Trophoblast cell (in vitro differentiated cells and primary cell): ENCODE measurements at regions not wholly inside any gene's neighbourhood (a gene's known extent, or its start where the extent isn't known, plus 50 kb on each side); places are given as distances from the start of the nearest gene placed in this dataset.
A peak's percentile ranks its signal among the peaks of the same experiment; 100 is the strongest.
"Not testable (repeated sequence)": the region's sequence is repeated elsewhere in the genome, so short reads cannot be mapped to it uniquely, and the experiment has no call there.

Source experiments
- DNase-seq, 2 donors: peaks; one replicate each; pipeline ENCODE4 v3.0.0-alpha.2; 2016
- H2AFZ ChIP-seq: 2 replicates; pipeline ENCODE4 v1.6.1; 2013; ENCODE audit warnings: low read length, moderate library complexity, mild to moderate bottlenecking; ENCODE audit not compliant: insufficient read depth, poor library complexity
- H2AK5ac ChIP-seq: 2 replicates; pipeline ENCODE4 v1.6.1; 2013; ENCODE audit warnings: mild to moderate bottlenecking, low read length
- H2BK120ac ChIP-seq: 2 replicates; pipeline ENCODE4 v1.6.1; 2013; ENCODE audit warnings: low read length, mild to moderate bottlenecking, moderate library complexity; ENCODE audit not compliant: insufficient read depth, poor library complexity
- H2BK12ac ChIP-seq: 2 replicates; pipeline ENCODE4 v1.6.1; 2013; ENCODE audit warnings: mild to moderate bottlenecking, low read length, moderate library complexity
- H2BK5ac ChIP-seq: 2 replicates; pipeline ENCODE4 v1.6.1; 2013; ENCODE audit warnings: low read length, low read depth, moderate library complexity, mild to moderate bottlenecking; ENCODE audit not compliant: poor library complexity
- H3K14ac ChIP-seq: 2 replicates; pipeline ENCODE4 v1.6.1; 2013; ENCODE audit warnings: mild to moderate bottlenecking, low read length
- H3K18ac ChIP-seq: 2 replicates; pipeline ENCODE4 v1.6.1; 2013; ENCODE audit warnings: mild to moderate bottlenecking, low read length
- H3K23ac ChIP-seq: 2 replicates; pipeline ENCODE4 v1.6.1; 2013; ENCODE audit warnings: low read length
- H3K27ac ChIP-seq: 2 replicates; pipeline ENCODE4 v1.5.1; 2013; ENCODE audit warnings: low read depth, mild to moderate bottlenecking, inconsistent platforms, low read length, moderate library complexity
- H3K27me3 ChIP-seq: 2 replicates; pipeline ENCODE4 v1.6.1; 2013; ENCODE audit warnings: inconsistent platforms, mild to moderate bottlenecking, low read length, moderate library complexity; ENCODE audit not compliant: insufficient read depth
- H3K36me3 ChIP-seq, 2 experiments: 1 replicate in 1 of 2; 2 replicates in 1 of 2; pipeline ENCODE4 v1.6.1; 2013; ENCODE audit warnings: low read length in 2 of 2, mild to moderate bottlenecking in 2 of 2, moderate library complexity in 1 of 2; ENCODE audit not compliant: insufficient read depth in 2 of 2, control insufficient read depth in 1 of 2
- H3K4ac ChIP-seq: 2 replicates; pipeline ENCODE4 v1.6.1; 2013; ENCODE audit warnings: low read depth, mild to moderate bottlenecking, low read length, moderate library complexity
- H3K4me1 ChIP-seq, 2 experiments: 1 replicate in 1 of 2; 2 replicates in 1 of 2; pipeline ENCODE4 v1.6.1; 2013; ENCODE audit warnings: low read length in 2 of 2, mild to moderate bottlenecking in 2 of 2, moderate library complexity in 1 of 2; ENCODE audit not compliant: insufficient read depth in 2 of 2, control insufficient read depth in 1 of 2
- H3K4me2 ChIP-seq: 2 replicates; pipeline ENCODE4 v1.6.1; 2013; ENCODE audit warnings: inconsistent platforms, mild to moderate bottlenecking, low read length, moderate library complexity
- H3K4me3 ChIP-seq: 2 replicates; pipeline ENCODE4 v1.5.1; 2013; ENCODE audit warnings: mild to moderate bottlenecking, low read depth, low read length, inconsistent platforms
- H3K79me1 ChIP-seq: one replicate; pipeline ENCODE4 v1.6.1; 2013; ENCODE audit warnings: low read length
- H3K79me2 ChIP-seq: 2 replicates; pipeline ENCODE4 v1.6.1; 2013; ENCODE audit warnings: low read length, mild to moderate bottlenecking; ENCODE audit not compliant: control insufficient read depth, insufficient read depth, poor library complexity
- H3K9ac ChIP-seq: 2 replicates; pipeline ENCODE4 v1.6.1; 2013; ENCODE audit warnings: mild to moderate bottlenecking, low read length
- H3K9me3 ChIP-seq: 2 replicates; pipeline ENCODE4 v1.6.1; 2013; ENCODE audit warnings: low read depth, mild to moderate bottlenecking, control low read depth, inconsistent platforms, low read length; ENCODE audit not compliant: insufficient read depth
- H4K12ac ChIP-seq: 2 replicates; pipeline ENCODE4 v1.6.1; 2013; ENCODE audit warnings: low read depth, mild to moderate bottlenecking, low read length, moderate library complexity
- H4K8ac ChIP-seq: 2 replicates; pipeline ENCODE4 v1.6.1; 2013; ENCODE audit warnings: low read depth, mild to moderate bottlenecking, low read length, moderate library complexity
- H4K91ac ChIP-seq: one replicate; pipeline ENCODE4 v1.6.1; 2013; ENCODE audit warnings: low read depth, mild to moderate bottlenecking, low read length, moderate library complexity
- WGBS: extraction: QIAGEN DNeasy Blood & Tissue Kit; methylation state at CpG from one replicate; pipeline ENCODE4 v1.1.7; 2013; ENCODE audit warnings: missing lambda C conversion rate; ENCODE audit not compliant: insufficient read length, insufficient coverage; ENCODE audit errors: extremely low coverage; 5-methylcytosine and 5-hydroxymethylcytosine counted together

DNA sequence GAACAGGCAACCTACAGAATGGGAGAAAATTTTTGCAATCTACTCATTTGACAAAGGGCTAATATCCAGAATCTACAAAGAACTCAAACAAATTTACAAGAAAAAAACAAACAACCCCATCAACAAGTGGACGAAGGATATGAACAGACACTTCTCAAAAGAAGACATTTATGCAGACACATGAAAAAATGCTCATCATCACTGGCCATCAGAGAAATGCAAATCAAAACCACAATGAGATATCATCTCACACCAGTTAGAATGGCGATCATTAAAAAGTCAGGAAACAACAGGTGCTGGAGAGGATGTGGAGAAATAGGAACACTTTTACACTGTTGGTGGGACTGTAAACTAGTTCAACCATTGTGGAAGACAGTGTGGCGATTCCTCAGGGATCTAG is 725.6 kb downstream of the MATN1 start:
- not testable (repeated sequence) for H3K4ac ChIP-seq, H3K36me3 ChIP-seq, H2BK120ac ChIP-seq, H3K9ac ChIP-seq, H3K79me2 ChIP-seq, H3K23ac ChIP-seq, H3K4me3 ChIP-seq, H3K4me2 ChIP-seq, H4K8ac ChIP-seq, H3K4me1 ChIP-seq, H3K9me3 ChIP-seq, H3K14ac ChIP-seq, H4K91ac ChIP-seq, H3K18ac ChIP-seq, H2AFZ ChIP-seq, H2BK5ac ChIP-seq, H3K79me1 ChIP-seq, H3K27me3 ChIP-seq, H3K27ac ChIP-seq, DNase-seq, H2AK5ac ChIP-seq, H4K12ac ChIP-seq, H2BK12ac ChIP-seq
- no CpG with 5 or more reads among the region's 3 CpGs for WGBS

GRCh38 chr1:29993950-29994349 is 729.4 kb downstream of the MATN1 start:
- Histone ChIP-seq H3K9ac (no peak overlapping the region), H3K79me1 (no peaks in the 10 kb centered on the region), H3K4ac (no peak overlapping the region), H3K4me1 (no peaks in the 10 kb centered on the region), H3K4me2 (no peak overlapping the region), H3K23ac (no peak overlapping the region), H3K79me2 (no peaks in the 10 kb centered on the region), H2BK12ac (no peak overlapping the region), H3K27ac (no peak overlapping the region), H4K91ac (no peak overlapping the region), H3K4me3 (no peak overlapping the region), H3K27me3 (no peaks in the 10 kb centered on the region), H3K36me3 (no peaks in the 10 kb centered on the region), H2BK5ac (no peak overlapping the region), H3K18ac (no peak overlapping the region), H4K12ac (no peak overlapping the region), H2AFZ (no peak overlapping the region), H3K14ac (no peak overlapping the region), H2BK120ac (no peak overlapping the region), H3K9me3 (no peaks in the 10 kb centered on the region), H2AK5ac (no peak overlapping the region), H4K8ac (no peak overlapping the region)
- no peak for DNase-seq

DNA sequence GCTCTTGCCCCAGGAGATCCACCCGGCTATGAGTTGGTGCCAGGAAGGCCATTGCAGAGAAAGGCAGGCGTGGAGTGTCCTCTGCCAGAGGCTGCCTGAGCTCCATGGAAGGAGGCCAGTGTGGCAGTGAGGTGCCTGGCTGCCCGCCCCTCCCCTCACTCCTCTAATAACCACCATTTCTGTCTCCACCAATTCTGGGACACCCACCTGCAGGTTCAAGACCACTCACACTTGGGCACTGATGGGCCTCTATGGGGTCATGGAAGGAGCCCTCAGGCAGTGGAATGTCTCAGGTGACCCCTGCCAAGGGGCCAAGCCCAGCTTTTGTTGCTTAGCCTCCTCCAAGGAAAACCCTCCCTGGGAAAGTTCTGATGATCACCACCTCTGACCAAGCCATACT is 731.6 kb downstream of the MATN1 start:
- Histone ChIP-seq H2AFZ (no peak overlapping the region), H3K4me2 (no peak overlapping the region), H3K18ac (no peak overlapping the region), H4K91ac (no peak overlapping the region), H2BK5ac (no peak overlapping the region), H3K36me3 (no peaks in the 10 kb centered on the region), H3K27me3 (no peaks in the 10 kb centered on the region), H2AK5ac (no peak overlapping the region), H3K4me1 (no peaks in the 10 kb centered on the region), H3K79me1 (no peaks in the 10 kb centered on the region), H3K27ac (no peak overlapping the region), H3K4me3 (no peak overlapping the region), H2BK120ac (no peak overlapping the region), H3K23ac (no peak overlapping the region), H4K12ac (no peak overlapping the region), H3K9ac (no peak overlapping the region), H3K14ac (no peak overlapping the region), H4K8ac (no peak overlapping the region), H3K79me2 (no peaks in the 10 kb centered on the region), H2BK12ac (no peak overlapping the region), H3K9me3 (no peaks in the 10 kb centered on the region), H3K4ac (no peak overlapping the region)
- no CpG with 5 or more reads among the region's 3 CpGs for WGBS
- DNase-seq = no peak

- H3K36me3 ChIP-seq = no peaks in the 10 kb centered on the region
- H3K27ac ChIP-seq = no peak overlapping the region
- H3K18ac ChIP-seq = no peak overlapping the region
- H3K79me1 ChIP-seq = no peaks in the 10 kb centered on the region
- H4K91ac ChIP-seq = no peak overlapping the region
- H2BK120ac ChIP-seq = no peak overlapping the region
- no peak overlapping the region for H3K4me3 ChIP-seq
- WGBS = no CpG with 5 or more reads among the region's 15 CpGs
- H2BK12ac ChIP-seq = no peak overlapping the region
- no peaks in the 10 kb centered on the region for H3K9me3 ChIP-seq
- H3K4me1 ChIP-seq = no peaks in the 10 kb centered on the region
- H3K79me2 ChIP-seq = no peaks in the 10 kb centered on the region
- H3K9ac ChIP-seq = no peak overlapping the region
- H3K4me2 ChIP-seq = no peak overlapping the region
- no peak overlapping the region for H4K8ac ChIP-seq
- no peak overlapping the region for H2BK5ac ChIP-seq
- no peak overlapping the region for H3K14ac ChIP-seq
- no peak overlapping the region for H3K23ac ChIP-seq
- no peak overlapping the region for H4K12ac ChIP-seq
- H3K27me3 ChIP-seq = no peaks in the 10 kb centered on the region
- no peak overlapping the region for H2AK5ac ChIP-seq
- H3K4ac ChIP-seq = no peak overlapping the region
- peak; percentile 14 to 30 for DNase-seq
- H2AFZ ChIP-seq = no peak overlapping the region
Observed at GRCh38 chr1:29991025-29991424, 732.4 kb downstream of the MATN1 start.

GRCh38 chr1:29990304-29990703 is 733.1 kb downstream of the MATN1 start:
- H3K18ac ChIP-seq = no peak overlapping the region
- no peak overlapping the region for H4K12ac ChIP-seq
- no peak overlapping the region for H2AFZ ChIP-seq
- no peaks in the 10 kb centered on the region for H3K27me3 ChIP-seq
- no peak overlapping the region for H3K4me2 ChIP-seq
- no peaks in the 10 kb centered on the region for H3K36me3 ChIP-seq
- H2BK12ac ChIP-seq = no peak overlapping the region
- H4K91ac ChIP-seq = no peak overlapping the region
- H3K4me1 ChIP-seq = no peaks in the 10 kb centered on the region
- H3K14ac ChIP-seq = no peak overlapping the region
- WGBS = no CpG with 5 or more reads among the region's 8 CpGs
- H2BK120ac ChIP-seq = no peak overlapping the region
- no peak overlapping the region for H3K9ac ChIP-seq
- H3K79me2 ChIP-seq = no peaks in the 10 kb centered on the region
- H3K23ac ChIP-seq = no peak overlapping the region
- H4K8ac ChIP-seq = no peak overlapping the region
- no peak overlapping the region for H3K4me3 ChIP-seq
- H3K27ac ChIP-seq = no peak overlapping the region
- H3K4ac ChIP-seq = no peak overlapping the region
- no peak for DNase-seq
- no peaks in the 10 kb centered on the region for H3K79me1 ChIP-seq
- no peak overlapping the region for H2BK5ac ChIP-seq
- H3K9me3 ChIP-seq = no peaks in the 10 kb centered on the region
- H2AK5ac ChIP-seq = no peak overlapping the region
